Upper lobe of left lung (tissue), 6 donors: ENCODE measurements at regions not wholly inside any gene's neighbourhood (a gene's known extent, or its start where the extent isn't known, plus 50 kb on each side); places are given as distances from the start of the nearest gene placed in this dataset.

Source experiments
- ATAC-seq, 2 donors: fragments of 200-7000 bp; cut with Tn5 transposase; one replicate each; pipeline ENCODE4 v1.9.1; 2022; ENCODE audit warnings: mild to moderate bottlenecking in 2 of 2, moderate library complexity in 2 of 2; ENCODE audit not compliant: low FRiP score in 2 of 2
- DNase-seq, 2 donors: peaks; one replicate each; pipeline ENCODE4 v3.0.0-alpha.2; 2019 to 2020
- H3K27ac ChIP-seq, 4 donors: fragments of 200-600 bp; sonication (generic); one replicate each; pipeline ENCODE4 v1.5.1; 2016 to 2019
- H3K27me3 ChIP-seq, 4 donors: fragments of 200-600 bp; sonication (generic); one replicate each; pipeline ENCODE4 v1.5.1; 2017 to 2019
- H3K36me3 ChIP-seq, 4 donors: fragments of 200-600 bp; sonication (generic); one replicate each; pipeline ENCODE4 v1.5.1; 2016 to 2019
- H3K4me1 ChIP-seq, 4 donors: fragments of 200-600 bp; sonication (generic); one replicate each; pipeline ENCODE4 v1.5.1; 2018 to 2019
- H3K4me3 ChIP-seq, 4 donors: fragments of 200-600 bp; sonication (generic); one replicate each; pipeline ENCODE4 v1.5.1; 2017 to 2019; ENCODE audit warnings: mild to moderate bottlenecking in 2 of 4, moderate library complexity in 1 of 4
- H3K9me3 ChIP-seq, 4 donors: fragments of 200-600 bp; sonication (generic); one replicate each; pipeline ENCODE4 v1.5.1; 2018 to 2019
- CTCF ChIP-seq, 6 experiments: fragments of 450-650 bp in 4 of 6; fragments of 200-600 bp in 2 of 6; sonication (generic) in 2 of 6; IDR thresholded peaks; one replicate each; pipeline ENCODE4 v1.5.1; 2016 to 2019; ENCODE audit warnings: antibody characterized with exemption in 6 of 6
- EP300 ChIP-seq, 4 donors: sonication (generic); formaldehyde crosslinking; IDR thresholded peaks; one replicate each; pipeline ENCODE4 v1.5.1; 2017; ENCODE audit warnings: antibody characterized with exemption in 4 of 4, control low read depth in 2 of 4
- POLR2A ChIP-seq, 4 donors: fragments of 450-650 bp; IDR thresholded peaks; one replicate each; pipeline ENCODE4 v1.5.1; 2016 to 2017; ENCODE audit warnings: antibody characterized with exemption in 4 of 4, mild to moderate bottlenecking in 2 of 4
- POLR2AphosphoS5 ChIP-seq, 2 donors: sonication (generic); formaldehyde crosslinking; IDR thresholded peaks; one replicate each; pipeline ENCODE4 v1.5.1; 2017; ENCODE audit warnings: antibody characterized with exemption in 2 of 2
- WGBS, 2 donors: methylation state at CpG; one replicate each; pipeline ENCODE4 v1.1.5; 2017 to 2018; 5-methylcytosine and 5-hydroxymethylcytosine counted together
- donor health status: DM: no; HTN: no; CAD: no; lungs with moderate emphysema.
- donor health status: DM: no; HTN: yes; CAD: no; lungs with severe emphysema.

GRCh38 chr9:23379842-23380241 lies 446.2 kb downstream of the ELAVL2 start:
- H3K4me1 ChIP-seq = no peaks in the 10 kb centered on the region
- ATAC-seq (no peak), DNase-seq (no peak)
- H3K27ac ChIP-seq = no peak overlapping the region
- no peak for TF ChIP-seq POLR2AphosphoS5 (IDR thresholded peaks at IDR 0.05)
- no peaks in the 10 kb centered on the region for H3K9me3 ChIP-seq
- H3K4me3 ChIP-seq = no peak overlapping the region
- H3K27me3 ChIP-seq = no peaks in the 10 kb centered on the region
- WGBS, 2 donors = 75 to 78% methylated on average over 4 of the region's 4 CpGs
- H3K36me3 ChIP-seq = no peaks in the 10 kb centered on the region

- ATAC-seq (no peak), DNase-seq (no peak)
- Histone ChIP-seq H3K27ac (no peak overlapping the region), H3K9me3 (no peaks in the 10 kb centered on the region), H3K36me3 (no peaks in the 10 kb centered on the region), H3K4me3 (no peak overlapping the region), H3K4me1 (no peaks in the 10 kb centered on the region), H3K27me3 (no peaks in the 10 kb centered on the region)
- TF ChIP-seq EP300 (IDR thresholded peaks at IDR 0.05) (no peak), POLR2A (IDR thresholded peaks at IDR 0.05) (no peak), POLR2AphosphoS5 (IDR thresholded peaks at IDR 0.05) (no peak), CTCF (IDR thresholded peaks at IDR 0.05) (no peak)
These were observed 445.2 kb downstream of the ELAVL2 start for GRCh38 chr9:23380821-23381220.

- H3K36me3 ChIP-seq = no peaks in the 10 kb centered on the region
- H3K9me3 ChIP-seq = no peaks in the 10 kb centered on the region
- H3K4me1 ChIP-seq = no peaks in the 10 kb centered on the region
- DNase-seq (no peak), ATAC-seq (no peak)
- H3K27me3 ChIP-seq = no peaks in the 10 kb centered on the region
- no peak overlapping the region for H3K27ac ChIP-seq
- no peak overlapping the region for H3K4me3 ChIP-seq
- 83 to 86% methylated on average over 2 of the region's 2 CpGs for WGBS, 2 donors
- TF ChIP-seq POLR2AphosphoS5 (IDR thresholded peaks at IDR 0.05) (no peak), CTCF (IDR thresholded peaks at IDR 0.05) (no peak), POLR2A (IDR thresholded peaks at IDR 0.05) (no peak), EP300 (IDR thresholded peaks at IDR 0.05) (no peak)
These were observed 443.6 kb downstream of the ELAVL2 start for GRCh38 chr9:23382418-23382817.

- WGBS, 2 donors = 87 to 97% methylated on average over 4 of the region's 4 CpGs
- TF ChIP-seq CTCF (IDR thresholded peaks at IDR 0.05) (no peak), POLR2A (IDR thresholded peaks at IDR 0.05) (no peak), EP300 (IDR thresholded peaks at IDR 0.05) (no peak), POLR2AphosphoS5 (IDR thresholded peaks at IDR 0.05) (no peak)
- no peak overlapping the region for H3K27ac ChIP-seq
- DNase-seq (no peak), ATAC-seq (no peak)
- no peak overlapping the region for H3K4me3 ChIP-seq
- H3K4me1 ChIP-seq = no peaks in the 10 kb centered on the region
- no peaks in the 10 kb centered on the region for H3K36me3 ChIP-seq
- no peaks in the 10 kb centered on the region for H3K27me3 ChIP-seq
- H3K9me3 ChIP-seq = peaks cover 0 to 3% (median 0%) of the 10 kb centered on the region in 4 donors
These were observed 431.9 kb downstream of the ELAVL2 start for GRCh38 chr9:23394189-23394588.

- Histone ChIP-seq H3K27ac (no peak overlapping the region), H3K36me3 (no peaks in the 10 kb centered on the region), H3K4me1 (no peaks in the 10 kb centered on the region), H3K9me3 (no peaks in the 10 kb centered on the region), H3K27me3 (no peaks in the 10 kb centered on the region), H3K4me3 (no peak overlapping the region)
- DNase-seq = no peak
- TF ChIP-seq POLR2AphosphoS5 (IDR thresholded peaks at IDR 0.05) = no peak
- TF ChIP-seq POLR2A (IDR thresholded peaks at IDR 0.05) = no peak
- no peak for TF ChIP-seq EP300 (IDR thresholded peaks at IDR 0.05)
- TF ChIP-seq CTCF (IDR thresholded peaks at IDR 0.05) = no peak
- ATAC-seq = no peak
These were observed 417.2 kb downstream of the ELAVL2 start for GRCh38 chr9:23408874-23409273.
